Smooth muscle cell (in vitro differentiated cells): ENCODE measurements at regions not wholly inside any gene's neighbourhood (a gene's known extent, or its start where the extent isn't known, plus 50 kb on each side); places are given as distances from the start of the nearest gene placed in this dataset.

Experiments
- DNase-seq: peaks from one replicate; lab custom pipeline; 2025; ENCODE audit not compliant: unreplicated experiment; lab: John Stamatoyannopoulos, UW
- H2AFZ ChIP-seq: fragments of 200-600 bp; sonication (generic); 2 replicates; pipeline ENCODE4 v1.6.0; 2016; ENCODE audit warnings: antibody characterized with exemption, low read depth, mild to moderate bottlenecking
- H3F3A ChIP-seq: fragments of 200-600 bp; sonication (generic); 2 replicates; pipeline ENCODE4 v1.6.0; 2017; ENCODE audit warnings: antibody characterized with exemption, low read depth
- H3K27ac ChIP-seq: fragments of 200-600 bp; sonication (generic); 2 replicates; pipeline ENCODE4 v1.5.1; 2016; ENCODE audit warnings: low read depth, mild to moderate bottlenecking
- H3K27me3 ChIP-seq: fragments of 200-600 bp; sonication (generic); 2 replicates; pipeline ENCODE4 v1.6.1; 2016; ENCODE audit warnings: low read depth, mild to moderate bottlenecking
- H3K36me3 ChIP-seq: fragments of 200-600 bp; sonication (generic); 2 replicates; pipeline ENCODE4 v1.5.1; 2016; ENCODE audit warnings: low read depth
- H3K4me1 ChIP-seq: fragments of 200-600 bp; sonication (generic); 2 replicates; pipeline ENCODE4 v1.5.1; 2016; ENCODE audit warnings: low read depth
- H3K4me2 ChIP-seq: fragments of 200-600 bp; sonication (generic); 2 replicates; pipeline ENCODE4 v1.6.0; 2016; ENCODE audit warnings: mild to moderate bottlenecking
- H3K4me3 ChIP-seq: fragments of 200-600 bp; sonication (generic); 2 replicates; pipeline ENCODE4 v1.5.1; 2016; ENCODE audit warnings: mild to moderate bottlenecking
- H3K79me2 ChIP-seq: fragments of 200-600 bp; sonication (generic); 2 replicates; pipeline ENCODE4 v1.6.0; 2016; ENCODE audit warnings: low read depth, mild to moderate bottlenecking
- H3K9ac ChIP-seq: fragments of 200-600 bp; sonication (generic); 2 replicates; pipeline ENCODE4 v1.6.0; 2016; ENCODE audit warnings: low read depth
- H3K9me3 ChIP-seq: fragments of 200-600 bp; sonication (generic); replicated peaks from 2 replicates; pipeline ENCODE4 v1.5.1; 2016; ENCODE audit warnings: low read depth
- H4K20me1 ChIP-seq: fragments of 200-600 bp; sonication (generic); 2 replicates; pipeline ENCODE4 v1.6.0; 2016; ENCODE audit warnings: low read depth
- WGBS: methylation state at CpG from one replicate; pipeline ENCODE4 v1.1.7; 2016; ENCODE audit warnings: low lambda C conversion rate; 5-methylcytosine and 5-hydroxymethylcytosine counted together
- TF ChIP-seq, protein P1 (sequence below): fragments of 200-600 bp; sonication (generic); IDR thresholded peaks from 2 replicates; pipeline ENCODE4 v1.5.1; 2017; ENCODE audit warnings: borderline replicate concordance, mild to moderate bottlenecking, antibody characterized with exemption; ENCODE audit not compliant: insufficient read depth, poor library complexity, severe bottlenecking

GRCh38 chr15:94739639-94740038, 508.3 kb downstream of the MCTP2 start:
- 96% methylated on average over 3 of the region's 3 CpGs for WGBS
- Histone ChIP-seq H3F3A (no peaks in the 10 kb centered on the region), H2AFZ (no peak overlapping the region), H3K36me3 (no peaks in the 10 kb centered on the region), H3K27ac (no peak overlapping the region), H3K79me2 (no peaks in the 10 kb centered on the region), H3K27me3 (no peaks in the 10 kb centered on the region), H4K20me1 (no peaks in the 10 kb centered on the region), H3K4me3 (no peak overlapping the region), H3K9me3 (no peaks in the 10 kb centered on the region), H3K4me1 (no peaks in the 10 kb centered on the region), H3K9ac (no peak overlapping the region), H3K4me2 (peak overlapping the region; percentile 4)
- DNase-seq: no peak
- TF ChIP-seq, protein P1, sequence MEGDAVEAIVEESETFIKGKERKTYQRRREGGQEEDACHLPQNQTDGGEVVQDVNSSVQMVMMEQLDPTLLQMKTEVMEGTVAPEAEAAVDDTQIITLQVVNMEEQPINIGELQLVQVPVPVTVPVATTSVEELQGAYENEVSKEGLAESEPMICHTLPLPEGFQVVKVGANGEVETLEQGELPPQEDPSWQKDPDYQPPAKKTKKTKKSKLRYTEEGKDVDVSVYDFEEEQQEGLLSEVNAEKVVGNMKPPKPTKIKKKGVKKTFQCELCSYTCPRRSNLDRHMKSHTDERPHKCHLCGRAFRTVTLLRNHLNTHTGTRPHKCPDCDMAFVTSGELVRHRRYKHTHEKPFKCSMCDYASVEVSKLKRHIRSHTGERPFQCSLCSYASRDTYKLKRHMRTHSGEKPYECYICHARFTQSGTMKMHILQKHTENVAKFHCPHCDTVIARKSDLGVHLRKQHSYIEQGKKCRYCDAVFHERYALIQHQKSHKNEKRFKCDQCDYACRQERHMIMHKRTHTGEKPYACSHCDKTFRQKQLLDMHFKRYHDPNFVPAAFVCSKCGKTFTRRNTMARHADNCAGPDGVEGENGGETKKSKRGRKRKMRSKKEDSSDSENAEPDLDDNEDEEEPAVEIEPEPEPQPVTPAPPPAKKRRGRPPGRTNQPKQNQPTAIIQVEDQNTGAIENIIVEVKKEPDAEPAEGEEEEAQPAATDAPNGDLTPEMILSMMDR: no peak

- TF ChIP-seq, protein P1: no peak
- no peaks in the 10 kb centered on the region for H3K36me3 ChIP-seq
- no peaks in the 10 kb centered on the region for H3K9me3 ChIP-seq
- no peaks in the 10 kb centered on the region for H3K27me3 ChIP-seq
- DNase-seq: no peak
- no peak overlapping the region for H3K4me3 ChIP-seq
- no peak overlapping the region for H3K4me2 ChIP-seq
- no peak overlapping the region for H2AFZ ChIP-seq
- no peak overlapping the region for H3K27ac ChIP-seq
- H3F3A ChIP-seq: no peaks in the 10 kb centered on the region
- no peak overlapping the region for H3K9ac ChIP-seq
- no peaks in the 10 kb centered on the region for H3K4me1 ChIP-seq
- WGBS: 78% methylated on average over 2 of the region's 2 CpGs
- no peaks in the 10 kb centered on the region for H3K79me2 ChIP-seq
- no peaks in the 10 kb centered on the region for H4K20me1 ChIP-seq
Measured at GRCh38 chr15:94740469-94740868, 509.1 kb downstream of the MCTP2 start.

- Histone ChIP-seq H4K20me1 (no peaks in the 10 kb centered on the region), H3K9ac (no peak overlapping the region), H3K27ac (no peak overlapping the region), H3K27me3 (no peaks in the 10 kb centered on the region), H2AFZ (no peak overlapping the region), H3K36me3 (no peaks in the 10 kb centered on the region), H3F3A (no peaks in the 10 kb centered on the region), H3K4me2 (no peak overlapping the region), H3K4me1 (no peaks in the 10 kb centered on the region), H3K79me2 (no peaks in the 10 kb centered on the region), H3K9me3 (no peaks in the 10 kb centered on the region), H3K4me3 (no peak overlapping the region)
- TF ChIP-seq, protein P1: no peak
- 63% methylated on average over 11 of the region's 11 CpGs for WGBS
- no peak for DNase-seq
Measured at GRCh38 chr15:94743668-94744067, 512.3 kb downstream of the MCTP2 start.

GRCh38 chr15:94744080-94744793, 512.9 kb downstream of the MCTP2 start:
- H3F3A ChIP-seq: no peaks in the 10 kb centered on the region
- H3K4me1 ChIP-seq: no peaks in the 10 kb centered on the region
- H3K9me3 ChIP-seq: no peaks in the 10 kb centered on the region
- H3K4me2 ChIP-seq: no peak overlapping the region
- 72% methylated on average over 5 of the region's 5 CpGs for WGBS
- DNase-seq: no peak
- H3K79me2 ChIP-seq: no peaks in the 10 kb centered on the region
- H3K4me3 ChIP-seq: no peak overlapping the region
- H4K20me1 ChIP-seq: no peaks in the 10 kb centered on the region
- no peaks in the 10 kb centered on the region for H3K27me3 ChIP-seq
- TF ChIP-seq, protein P1: no peak
- H3K27ac ChIP-seq: no peak overlapping the region
- no peaks in the 10 kb centered on the region for H3K36me3 ChIP-seq
- H2AFZ ChIP-seq: no peak overlapping the region
- H3K9ac ChIP-seq: no peak overlapping the region
